ENCODE measurements at regions not wholly inside any gene's neighbourhood (a gene's known extent, or its start where the extent isn't known, plus 50 kb on each side); places are given as distances from the start of the nearest gene placed in this dataset.
A peak's percentile ranks its signal among the peaks of the same experiment; 100 is the strongest.
"Not testable (repeated sequence)": the region's sequence is repeated elsewhere in the genome, so short reads cannot be mapped to it uniquely, and the experiment has no call there.

DNA sequence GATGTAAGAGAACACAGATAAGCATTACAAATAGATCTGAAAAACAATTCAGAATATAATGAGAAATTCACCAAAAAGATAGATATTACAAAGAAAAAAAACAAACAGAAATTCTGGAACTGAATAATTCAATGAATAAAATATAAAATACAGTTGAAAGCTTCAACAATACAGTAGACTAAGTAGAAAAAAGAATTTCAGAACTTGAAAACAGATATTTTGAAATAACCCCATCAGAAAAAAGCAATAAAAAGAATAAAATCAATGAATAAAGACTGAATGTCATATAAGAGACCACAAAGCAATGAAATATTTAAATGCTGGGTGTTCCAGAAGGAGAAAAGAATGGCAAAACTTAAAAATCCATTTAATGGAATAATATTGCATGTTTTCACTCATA, 611.4 kb upstream of the GHITM start:
- DNase-seq = no peak

DNA sequence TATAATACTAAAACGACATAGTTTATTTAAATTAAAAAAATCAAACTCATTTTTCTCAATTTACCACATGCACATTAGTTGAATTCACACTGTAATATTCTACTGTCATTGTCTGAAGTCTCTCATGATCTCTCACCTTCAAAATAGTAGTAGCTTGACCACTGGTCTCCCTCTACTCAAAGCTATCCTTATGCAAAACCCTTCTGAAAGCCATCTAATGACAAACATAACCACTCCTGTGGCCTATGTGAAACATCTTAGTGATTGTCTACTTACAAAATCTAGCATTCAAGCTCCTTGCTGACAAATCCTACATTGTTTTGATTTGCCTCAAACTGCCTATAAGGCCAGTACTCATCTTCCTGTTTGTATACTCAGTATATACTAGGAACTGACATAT, 606.0 kb upstream of the GHITM start:
- DNase-seq = no peak

GRCh38 chr10:83536426-83536825, 602.9 kb upstream of the GHITM start:
- no peak for DNase-seq

- DNase-seq = peak; percentile 10
Observed at GRCh38 chr10:83538047-83538446, 601.3 kb upstream of the GHITM start.

GRCh38 chr10:83539528-83540308, 599.6 kb upstream of the GHITM start:
- peak; percentile 3 for DNase-seq

DNA sequence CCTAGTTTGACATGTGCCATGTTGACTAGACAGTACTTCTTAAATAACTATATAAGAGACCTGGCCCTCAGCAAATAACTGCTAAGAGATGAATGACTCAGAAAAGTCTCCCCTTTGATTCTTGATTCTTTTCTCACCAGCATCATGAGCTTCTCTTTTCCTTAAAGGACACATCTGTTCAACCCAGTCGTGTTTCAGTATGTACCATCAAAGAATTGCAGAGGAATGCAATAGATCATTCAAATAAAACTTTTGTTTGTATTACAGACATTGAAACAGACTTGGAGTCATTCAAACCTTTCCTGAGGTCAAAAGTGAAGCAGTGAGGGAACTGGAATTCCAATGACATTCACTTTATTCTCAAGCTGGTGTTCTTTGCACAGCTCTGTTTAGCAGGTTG, 598.3 kb upstream of the GHITM start:
- no peak for DNase-seq

GRCh38 chr10:83542774-83543411, 596.4 kb upstream of the GHITM start:
- DNase-seq = peak; percentile 57

DNA sequence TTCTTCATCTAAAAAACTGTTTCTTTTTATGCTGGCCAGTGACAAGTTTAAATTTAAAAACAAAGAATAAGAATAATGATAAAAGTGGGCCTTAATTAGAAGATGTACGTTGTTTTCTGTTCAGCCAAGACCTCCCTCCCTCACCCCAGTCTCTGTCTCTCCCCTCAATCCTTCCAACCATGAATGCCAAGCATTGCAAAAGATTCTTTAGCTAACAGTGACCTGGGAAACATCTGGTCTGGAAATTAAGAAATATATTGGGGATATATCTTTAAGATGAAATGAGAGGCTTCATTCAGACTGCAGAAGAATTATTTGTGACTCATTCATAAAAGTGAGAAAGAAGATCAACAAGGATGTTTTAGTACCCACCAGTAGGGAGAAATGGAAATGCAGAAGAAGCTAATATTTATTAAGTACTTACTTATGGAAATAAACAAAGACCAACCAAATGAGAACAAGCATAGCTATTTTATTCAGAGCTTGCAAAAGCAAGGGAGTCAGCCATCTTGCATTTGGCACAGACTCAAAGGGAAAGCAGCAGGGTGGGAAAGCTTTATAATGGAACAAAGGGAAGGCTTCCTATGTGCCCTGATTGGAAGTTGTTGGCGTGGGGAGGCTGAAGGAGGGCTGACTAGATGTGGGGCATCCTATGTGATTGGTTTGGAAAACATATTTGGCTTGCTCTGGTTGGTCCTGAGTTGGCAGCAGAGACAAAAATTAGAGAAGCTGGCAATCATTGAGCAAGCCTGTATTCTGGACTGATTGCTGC, 595.4 kb upstream of the GHITM start:
- DNase-seq = peak; percentile 26

GRCh38 chr10:83545901-83546391, 593.4 kb upstream of the GHITM start:
- DNase-seq = peak; percentile 16

DNA sequence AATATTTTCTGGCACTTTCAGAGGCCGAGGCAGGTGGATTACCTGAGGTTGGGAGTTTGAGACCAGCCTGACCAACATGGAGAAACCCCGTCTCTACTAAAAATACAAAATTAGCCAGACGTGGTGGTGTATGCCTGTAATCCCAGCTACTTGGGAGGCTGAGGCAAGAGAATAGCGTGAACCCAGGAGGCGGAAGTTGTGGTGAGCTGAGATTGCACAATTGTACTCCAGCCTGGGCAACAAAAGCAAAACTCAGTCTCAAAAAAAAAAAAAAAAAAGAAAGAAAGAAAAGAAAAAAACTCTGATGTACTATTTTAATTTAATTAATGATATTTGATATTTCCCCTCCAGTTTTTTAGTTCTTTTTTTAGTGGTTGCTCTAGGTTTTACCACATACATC, 588.1 kb upstream of the GHITM start:
- not testable (repeated sequence) for DNase-seq

- no peak for DNase-seq
Observed at GRCh38 chr10:83553366-83553765, 585.9 kb upstream of the GHITM start.

DNA sequence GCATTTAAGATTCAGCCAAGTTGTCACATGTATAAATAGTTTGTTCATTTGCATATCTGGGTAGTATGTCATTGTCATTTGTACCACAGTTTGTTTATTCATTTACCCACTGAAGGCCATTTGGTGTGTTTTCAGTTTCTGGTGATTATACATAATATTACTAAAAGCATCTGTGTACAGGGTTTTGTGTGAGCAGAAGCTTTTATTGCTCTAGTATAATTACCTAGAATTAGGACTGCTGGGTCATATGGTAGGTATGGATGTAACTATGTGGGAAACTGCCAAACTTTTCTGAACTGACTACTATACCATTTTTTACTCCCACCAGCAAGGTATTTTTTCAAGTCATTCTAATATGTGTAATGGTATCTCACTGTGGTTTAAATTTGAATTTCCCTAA, 584.0 kb upstream of the GHITM start:
- no peak for DNase-seq

- DNase-seq = no peak
Observed at GRCh38 chr10:83562381-83562780, 576.9 kb upstream of the GHITM start.

GRCh38 chr10:83564889-83565588, 574.3 kb upstream of the GHITM start:
- DNase-seq = no peak

- no peak for DNase-seq
Observed at GRCh38 chr10:83572036-83572435, 567.3 kb upstream of the GHITM start.

- no peak for DNase-seq
Observed at GRCh38 chr10:83574770-83575169, 564.5 kb upstream of the GHITM start.

- DNase-seq = no peak
Observed at GRCh38 chr10:83577421-83577820, 561.9 kb upstream of the GHITM start.

DNA sequence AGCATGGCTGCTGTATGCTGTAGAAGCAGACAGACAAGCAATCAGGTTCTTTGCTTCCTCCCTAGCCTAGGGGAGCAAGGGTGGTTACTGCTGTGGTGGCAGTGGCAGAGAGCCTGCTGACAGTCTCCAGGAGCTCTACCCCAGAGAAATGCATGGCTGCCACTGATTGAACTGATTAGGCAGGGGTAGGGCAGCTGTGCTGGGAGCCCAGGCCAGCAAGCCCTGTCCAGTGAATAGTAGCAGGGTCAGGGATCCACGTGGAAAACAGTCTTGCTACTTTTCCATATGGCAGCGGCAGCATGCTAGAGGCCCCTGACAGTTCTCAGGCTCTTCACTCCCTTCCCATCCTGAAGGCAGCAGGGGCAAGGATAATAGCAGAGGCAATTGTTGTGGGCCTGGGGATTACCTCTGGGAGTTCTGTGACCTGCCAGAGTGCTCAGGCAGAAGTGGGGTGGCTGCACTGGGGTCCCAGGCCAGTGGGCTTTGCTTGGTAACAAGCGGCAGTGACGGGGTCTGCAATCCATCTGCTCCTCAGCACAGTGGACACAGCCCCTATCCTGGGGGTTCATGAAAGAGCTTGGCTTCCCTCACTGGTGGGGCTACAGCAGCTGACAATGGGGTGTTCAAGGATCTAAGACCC, 558.8 kb upstream of the GHITM start:
- no peak for DNase-seq

DNA sequence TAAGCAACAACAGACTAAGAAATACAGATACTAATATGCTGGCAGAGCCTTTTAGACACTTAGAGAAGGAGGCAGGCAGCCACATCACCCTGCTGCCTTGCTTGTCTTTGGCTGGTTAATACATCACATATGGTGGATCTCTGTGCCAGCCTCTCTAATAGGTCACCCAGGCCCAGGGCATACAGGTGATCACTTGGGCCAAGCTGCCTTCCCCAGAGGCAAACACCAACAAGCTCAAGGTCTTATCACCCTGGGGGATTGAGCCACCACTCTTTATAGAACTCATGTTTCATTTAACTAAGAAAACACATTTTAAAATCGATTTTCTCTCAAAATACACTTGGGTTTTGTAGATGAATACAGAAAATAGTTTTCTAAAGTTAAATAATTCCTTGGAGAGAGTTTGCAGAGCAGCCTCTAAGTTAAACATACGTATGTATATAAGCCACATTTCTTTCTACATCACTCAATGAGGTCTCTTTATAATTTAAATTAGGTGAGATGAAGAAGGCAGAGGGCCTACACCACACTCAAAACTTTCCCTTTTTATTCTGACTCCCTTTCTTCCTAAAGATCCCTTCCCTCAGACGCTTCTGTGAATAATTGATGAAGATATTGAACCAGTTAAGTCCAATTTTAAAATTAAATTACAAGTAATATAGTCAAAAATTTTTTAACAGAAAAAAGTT, 556.8 kb upstream of the GHITM start:
- DNase-seq = no peak

DNA sequence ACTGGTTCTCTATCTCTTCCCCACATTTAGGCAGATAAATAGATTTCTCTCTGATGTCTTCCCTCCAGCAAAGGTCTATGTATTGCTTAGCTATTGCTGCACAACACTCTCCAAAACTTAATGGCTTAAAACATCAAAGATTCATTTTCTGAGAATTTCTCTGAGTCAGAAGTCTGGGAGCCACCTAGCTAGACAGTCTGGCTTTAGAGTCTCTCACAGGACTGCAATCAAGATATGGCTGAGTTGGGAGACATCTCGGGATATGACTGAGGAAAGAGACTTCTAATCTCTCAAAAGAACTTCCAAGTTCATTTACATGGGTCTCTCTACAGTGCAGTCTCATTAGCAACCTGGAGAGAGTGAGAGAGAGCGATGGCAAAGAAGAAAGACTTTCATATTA, 553.6 kb upstream of the GHITM start:
- DNase-seq = no peak

DNA sequence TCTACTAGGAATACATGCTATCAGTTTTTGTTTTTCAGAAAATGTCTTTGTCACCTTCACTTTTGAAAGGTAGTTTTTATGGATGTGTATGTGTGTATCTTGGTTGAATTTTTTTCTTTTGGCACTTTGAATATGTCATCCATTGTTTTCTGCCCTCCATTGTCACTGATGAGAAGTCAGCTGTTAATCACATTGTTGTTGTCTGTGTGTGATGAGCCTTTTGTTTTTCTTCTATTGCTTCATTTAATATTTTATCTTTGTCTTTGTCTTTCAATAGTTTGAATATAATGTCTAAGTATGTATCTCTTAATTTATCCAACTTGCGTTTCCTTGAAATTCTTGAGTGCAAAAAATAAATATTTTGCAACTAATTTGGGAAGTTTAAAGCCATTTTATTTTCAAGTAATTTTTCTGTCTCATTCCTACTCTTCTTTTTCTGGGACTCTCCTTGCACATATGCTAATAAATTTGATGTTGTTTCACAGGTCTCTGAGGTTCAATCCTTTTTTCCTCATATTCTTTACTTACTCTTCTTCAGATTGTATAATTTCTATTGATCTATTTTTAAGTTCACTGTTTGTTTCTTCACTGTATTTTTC, 546.9 kb upstream of the GHITM start:
- DNase-seq = peak; percentile 2

GRCh38 chr10:83603708-83604107, 535.6 kb upstream of the GHITM start:
- DNase-seq = no peak

Data from DMS 273 treated with DMSO at 0.1 percent for 48 hours (cell line).